NCI-H526 (cell line): ENCODE measurements at regions not wholly inside any gene's neighbourhood (a gene's known extent, or its start where the extent isn't known, plus 50 kb on each side); places are given as distances from the start of the nearest gene placed in this dataset.

ENCODE experiments used
- DNase-seq, 2 experiments: peaks; one replicate each; lab custom pipeline; 2025; lab: John Stamatoyannopoulos, UW

- no peak for DNase-seq
Observed at GRCh38 chr6:132096245-132096644, 145.1 kb upstream of the CCN2 start.

GRCh38 chr6:132089173-132089572 lies 138.0 kb upstream of the CCN2 start:
- no peak for DNase-seq

GRCh38 chr6:132088150-132088549 lies 137.0 kb upstream of the CCN2 start:
- DNase-seq: no peak

GRCh38 chr6:132087391-132087790 lies 136.2 kb upstream of the CCN2 start:
- no peak for DNase-seq

DNA sequence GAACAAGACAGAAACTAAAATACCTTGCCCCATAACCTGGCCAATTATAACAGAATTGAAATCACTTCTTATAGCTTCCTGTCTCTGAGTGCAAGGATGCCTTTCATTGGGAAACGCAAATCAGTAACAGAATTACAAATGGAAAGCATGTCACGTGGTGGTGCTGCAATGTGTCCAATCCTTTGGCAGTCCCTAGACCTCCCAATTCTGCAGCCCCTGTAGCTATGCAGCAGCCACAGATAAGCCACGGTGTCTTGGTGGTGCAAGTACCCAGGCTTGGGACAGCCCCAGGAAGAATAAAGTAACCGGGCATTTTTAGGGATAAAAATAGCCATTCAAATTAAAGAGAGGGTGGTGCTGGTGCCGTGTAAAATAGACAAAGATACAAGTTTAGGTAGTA lies 134.6 kb upstream of the CCN2 start:
- DNase-seq: no peak

DNA sequence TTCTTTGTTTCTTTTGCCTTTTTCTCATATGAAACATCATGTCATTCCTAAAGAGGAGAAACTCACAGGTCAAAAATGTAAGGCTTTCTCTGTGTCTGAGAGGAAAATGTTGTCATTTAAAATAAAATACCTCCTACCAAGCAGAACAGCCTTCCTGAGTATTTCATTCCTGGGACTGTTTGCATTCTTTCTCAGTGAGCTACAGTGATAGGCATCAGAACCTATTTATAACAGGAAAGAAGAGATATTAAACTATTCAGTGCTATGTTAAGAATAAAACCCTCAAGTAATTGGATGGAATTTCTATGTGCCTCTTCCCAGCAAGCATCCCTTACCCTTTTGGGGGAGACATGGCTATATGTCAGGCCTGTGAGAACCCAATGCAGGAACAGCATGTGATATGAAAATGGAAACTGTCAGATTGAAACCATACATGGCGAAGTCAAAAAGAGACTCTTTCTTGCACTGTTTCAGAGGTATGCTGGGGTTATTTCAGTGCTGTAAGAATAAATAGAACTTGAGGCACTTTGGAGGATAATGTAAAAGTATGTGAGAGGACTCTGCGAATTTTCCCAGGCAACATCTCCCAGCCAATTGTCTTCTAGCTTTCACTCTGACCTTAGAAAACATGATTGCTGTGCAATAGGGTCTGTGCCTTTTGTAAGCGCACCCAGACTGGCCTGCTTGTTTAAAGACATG lies 133.8 kb upstream of the CCN2 start:
- no peak for DNase-seq

GRCh38 chr6:132082421-132082820 lies 131.2 kb upstream of the CCN2 start:
- no peak for DNase-seq

DNA sequence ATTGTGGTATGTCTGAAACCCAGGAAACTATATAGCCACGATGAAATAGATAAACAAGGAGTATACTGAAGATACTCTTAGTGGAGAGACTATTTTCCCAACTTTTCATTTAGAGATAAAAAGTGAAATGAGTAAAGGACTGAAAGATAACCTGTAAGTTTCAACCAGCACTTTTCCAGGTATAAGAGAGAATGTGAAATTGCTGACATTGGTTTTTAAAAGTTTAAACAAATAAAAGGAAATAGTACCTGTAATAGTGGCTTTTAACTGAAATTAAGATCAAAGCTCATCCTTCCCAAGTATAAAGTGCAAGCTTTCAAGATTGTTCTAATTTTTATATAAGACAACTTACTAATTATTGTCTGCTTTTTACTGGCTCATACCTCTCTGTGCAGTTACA lies 130.2 kb upstream of the CCN2 start:
- no peak for DNase-seq

GRCh38 chr6:132079286-132079685 lies 128.1 kb upstream of the CCN2 start:
- DNase-seq: no peak

- no peak for DNase-seq
Observed at GRCh38 chr6:132076452-132076851, 125.3 kb upstream of the CCN2 start.

- DNase-seq: no peak
Observed at GRCh38 chr6:132072831-132073230, 121.7 kb upstream of the CCN2 start.

- no peak for DNase-seq
Observed at GRCh38 chr6:132072271-132072670, 121.1 kb upstream of the CCN2 start.

DNA sequence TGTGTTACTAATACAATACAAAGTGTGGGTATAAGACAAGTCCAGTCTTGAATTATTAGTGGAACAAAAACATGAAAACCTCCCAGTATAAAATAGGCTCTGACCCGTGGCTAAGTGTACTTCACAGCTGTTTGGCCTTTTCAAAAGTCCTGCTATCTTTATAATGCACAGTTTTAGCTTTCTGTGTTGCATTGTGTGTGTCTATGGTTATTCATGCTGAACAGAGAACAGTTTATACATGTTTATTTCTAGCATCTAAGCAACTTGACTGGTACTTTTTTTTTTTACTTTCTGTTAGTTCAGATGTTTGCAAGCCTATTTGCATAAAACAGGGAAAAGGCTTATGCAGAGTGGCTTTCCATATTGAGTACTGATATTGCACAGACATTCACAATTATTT lies 119.2 kb upstream of the CCN2 start:
- peak in 1 of 2 experiments; percentile 21 for DNase-seq

- no peak for DNase-seq
Observed at GRCh38 chr6:132068766-132069165, 117.6 kb upstream of the CCN2 start.

DNA sequence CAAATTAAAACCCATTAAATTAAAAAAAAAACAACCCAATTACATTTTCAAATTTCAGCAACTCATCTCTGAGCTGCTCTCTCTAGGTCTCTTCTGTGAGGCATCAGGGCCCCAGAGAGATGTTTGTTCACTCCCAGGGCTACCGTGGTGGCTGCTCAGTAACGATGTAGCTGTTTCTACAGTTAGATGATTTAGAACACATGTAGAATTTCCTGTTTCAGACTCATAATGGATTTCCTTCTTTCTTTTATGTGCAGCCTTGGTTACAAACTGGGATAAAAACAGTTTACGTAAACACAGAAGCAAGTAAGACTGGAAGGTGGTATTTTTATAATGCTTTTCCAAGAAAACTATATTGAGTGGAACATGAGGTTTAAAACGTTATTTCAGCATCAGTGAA lies 116.1 kb upstream of the CCN2 start:
- DNase-seq: no peak

DNA sequence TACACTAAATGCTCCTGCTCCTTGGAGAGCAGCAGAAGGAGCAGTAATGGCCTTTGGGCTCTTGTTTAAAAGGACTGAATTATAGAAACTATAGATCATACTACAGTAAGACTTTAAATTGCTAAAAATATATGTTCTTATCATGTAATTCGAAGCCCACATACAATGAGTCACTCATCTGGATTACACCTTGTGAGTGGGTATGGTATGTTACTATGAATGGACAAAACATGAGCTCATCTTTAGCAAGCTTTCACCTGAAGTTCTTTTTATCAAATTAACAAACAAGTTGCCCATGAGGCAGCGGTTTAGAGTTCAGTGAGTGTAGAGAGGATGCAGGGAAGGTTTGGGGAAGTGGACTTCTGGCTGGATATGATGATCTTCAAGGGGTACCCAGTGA lies 114.4 kb upstream of the CCN2 start:
- no peak for DNase-seq

DNA sequence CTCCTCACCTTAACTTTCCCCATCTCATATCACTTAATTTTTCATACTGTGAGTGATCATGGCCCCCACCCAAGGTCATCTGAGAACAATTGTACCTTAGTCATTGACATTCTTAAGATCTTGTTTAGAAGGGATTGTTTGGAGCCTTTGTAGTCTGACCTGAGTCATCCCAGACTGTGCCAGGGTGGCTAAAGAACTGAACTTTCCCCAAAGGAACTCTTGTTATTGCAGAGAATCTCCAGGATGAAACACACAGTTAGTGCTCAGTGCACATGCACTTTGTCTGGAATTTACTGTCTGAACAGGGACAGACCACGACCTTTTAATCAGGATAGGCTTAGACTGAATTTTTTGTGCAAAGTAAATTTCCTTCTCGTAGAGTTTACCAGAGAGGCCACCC lies 112.6 kb upstream of the CCN2 start:
- DNase-seq: no peak

- DNase-seq: no peak
Observed at GRCh38 chr6:132063204-132063603, 112.0 kb upstream of the CCN2 start.

DNA sequence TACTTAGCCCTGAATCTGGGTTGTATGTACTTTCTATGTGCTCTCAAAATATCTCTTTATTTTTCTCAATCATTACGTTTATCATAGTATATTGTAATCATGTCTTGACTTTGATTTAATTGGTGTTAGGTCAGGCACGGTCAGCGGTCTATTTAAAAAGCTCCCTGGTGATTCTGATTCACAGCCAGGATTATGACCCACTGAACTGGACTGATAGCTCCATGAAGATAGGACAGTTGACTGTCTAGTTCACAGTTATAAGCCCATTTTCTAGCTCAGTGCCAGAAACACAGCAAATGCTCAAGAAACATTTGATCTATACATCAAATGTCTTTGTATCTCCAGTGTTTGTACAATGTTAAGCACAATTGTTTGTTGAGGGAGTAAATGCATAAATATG lies 111.5 kb upstream of the CCN2 start:
- DNase-seq: no peak

GRCh38 chr6:132061381-132061780 lies 110.2 kb upstream of the CCN2 start:
- no peak for DNase-seq

GRCh38 chr6:132060591-132060990 lies 109.4 kb upstream of the CCN2 start:
- DNase-seq: peak; percentile 77 to 82

GRCh38 chr6:132058975-132059374 lies 107.8 kb upstream of the CCN2 start:
- DNase-seq: peak in 1 of 2 experiments; percentile 14

- no peak for DNase-seq
Observed at GRCh38 chr6:132054525-132054924, 103.4 kb upstream of the CCN2 start.

GRCh38 chr6:132053511-132053910 lies 102.3 kb upstream of the CCN2 start:
- no peak for DNase-seq

DNA sequence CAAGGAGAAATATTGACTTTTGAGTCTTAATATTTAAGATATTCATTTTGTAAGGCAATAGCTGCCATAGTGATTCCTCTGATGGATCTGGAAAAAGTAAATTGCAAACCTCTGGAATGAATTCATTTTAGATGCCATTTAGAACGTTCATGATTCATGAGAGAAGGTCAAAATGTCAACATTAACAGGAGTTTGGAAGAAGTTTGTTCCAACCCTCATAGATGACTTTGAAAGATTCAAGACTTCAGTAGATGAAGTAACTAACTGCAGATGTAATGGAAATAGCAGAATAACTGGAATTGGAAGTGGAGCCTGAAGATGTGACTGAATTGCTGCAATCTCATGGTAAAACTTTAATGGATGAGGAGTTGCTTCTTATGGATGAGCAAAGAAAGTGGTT lies 100.9 kb upstream of the CCN2 start:
- no peak for DNase-seq
